ENCODE measurements at regions not wholly inside any gene's neighbourhood (a gene's known extent, or its start where the extent isn't known, plus 50 kb on each side); places are given as distances from the start of the nearest gene placed in this dataset.
"Not testable (repeated sequence)": the region's sequence is repeated elsewhere in the genome, so short reads cannot be mapped to it uniquely, and the experiment has no call there.

- DNase-seq = no peak
Measured at GRCh38 chr12:47610686-47611252, 95.1 kb downstream of the RPAP3 start.

GRCh38 chr12:47609806-47610205, 96.0 kb downstream of the RPAP3 start:
- no peak for DNase-seq

- DNase-seq = not testable (repeated sequence)
Measured at GRCh38 chr12:47608671-47609070, 97.2 kb downstream of the RPAP3 start.

DNA sequence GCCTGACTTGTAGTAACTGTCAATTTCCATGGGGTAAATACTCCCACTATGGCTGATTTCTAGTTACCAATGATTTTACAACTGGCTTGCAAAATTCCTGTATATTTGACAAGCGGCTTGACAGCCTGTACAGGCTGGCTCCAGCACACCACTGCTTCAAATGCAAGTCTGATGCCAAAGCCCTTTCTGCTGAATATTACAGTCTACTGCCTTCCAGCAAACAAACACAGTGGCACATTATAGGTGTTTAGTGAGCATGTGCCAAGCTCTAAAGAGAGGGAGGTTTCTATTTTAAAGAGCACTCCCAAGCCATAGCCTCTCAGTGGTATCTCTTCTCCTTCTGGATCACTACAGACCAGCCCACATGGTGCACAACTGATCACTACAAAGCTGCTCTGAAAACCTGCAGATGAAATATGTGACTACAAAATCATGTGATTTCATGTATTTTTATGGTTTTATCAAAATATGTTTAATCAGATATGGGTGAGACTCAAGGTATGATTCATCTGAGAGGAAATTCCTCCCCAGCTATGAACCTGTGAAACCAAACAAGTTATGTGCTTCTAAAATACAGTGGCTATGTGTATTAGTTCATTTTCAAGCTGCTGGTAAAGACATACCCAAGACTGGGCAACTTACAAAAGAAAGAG, 101.5 kb downstream of the RPAP3 start:
- no peak for DNase-seq

GRCh38 chr12:47602949-47603558, 102.8 kb downstream of the RPAP3 start:
- DNase-seq = no peak

DNA sequence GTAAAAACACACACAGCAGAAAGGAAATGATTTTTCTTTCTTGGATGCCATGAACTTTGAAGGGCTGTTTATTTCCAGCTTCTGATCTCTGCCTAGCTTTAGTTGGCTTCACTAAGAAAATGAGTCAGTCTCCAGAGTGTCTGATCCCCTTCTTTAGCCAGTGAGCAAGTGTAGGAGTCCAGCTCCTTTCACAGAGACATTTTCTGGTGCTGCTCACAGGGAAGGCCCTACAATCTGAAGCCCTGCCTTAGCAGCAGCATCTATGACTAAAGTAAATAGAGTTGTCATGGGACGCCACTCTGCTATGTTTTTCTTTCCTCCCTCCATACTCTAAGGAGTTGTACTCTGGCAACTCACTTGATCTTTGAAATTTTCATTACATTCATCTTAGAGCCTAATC, 103.5 kb downstream of the RPAP3 start:
- no peak for DNase-seq

DNA sequence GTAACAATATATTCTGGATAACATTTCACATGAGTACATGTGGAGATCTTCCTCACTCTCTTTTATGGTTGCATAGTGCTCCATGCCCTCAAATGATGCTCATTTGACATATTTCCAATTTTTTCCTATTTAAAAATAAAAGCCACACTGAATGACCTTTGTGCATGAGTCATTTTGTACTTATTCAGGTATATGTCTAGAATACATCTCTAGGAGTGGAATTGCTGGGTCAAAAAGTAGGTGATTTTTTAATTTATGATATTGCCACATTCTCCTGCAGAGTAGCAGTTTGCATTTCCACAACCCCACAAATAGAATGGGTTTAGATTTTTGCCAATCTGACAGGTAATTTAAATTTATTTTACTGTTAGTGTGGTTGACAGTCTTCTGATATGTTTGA, 104.8 kb downstream of the RPAP3 start:
- DNase-seq = no peak

GRCh38 chr12:47591795-47592194, 114.0 kb downstream of the RPAP3 start:
- no peak for DNase-seq

GRCh38 chr12:47591361-47591791, 114.5 kb downstream of the RPAP3 start:
- DNase-seq = no peak

- no peak for DNase-seq
Measured at GRCh38 chr12:47590771-47591360, 115.0 kb downstream of the RPAP3 start.

DNA sequence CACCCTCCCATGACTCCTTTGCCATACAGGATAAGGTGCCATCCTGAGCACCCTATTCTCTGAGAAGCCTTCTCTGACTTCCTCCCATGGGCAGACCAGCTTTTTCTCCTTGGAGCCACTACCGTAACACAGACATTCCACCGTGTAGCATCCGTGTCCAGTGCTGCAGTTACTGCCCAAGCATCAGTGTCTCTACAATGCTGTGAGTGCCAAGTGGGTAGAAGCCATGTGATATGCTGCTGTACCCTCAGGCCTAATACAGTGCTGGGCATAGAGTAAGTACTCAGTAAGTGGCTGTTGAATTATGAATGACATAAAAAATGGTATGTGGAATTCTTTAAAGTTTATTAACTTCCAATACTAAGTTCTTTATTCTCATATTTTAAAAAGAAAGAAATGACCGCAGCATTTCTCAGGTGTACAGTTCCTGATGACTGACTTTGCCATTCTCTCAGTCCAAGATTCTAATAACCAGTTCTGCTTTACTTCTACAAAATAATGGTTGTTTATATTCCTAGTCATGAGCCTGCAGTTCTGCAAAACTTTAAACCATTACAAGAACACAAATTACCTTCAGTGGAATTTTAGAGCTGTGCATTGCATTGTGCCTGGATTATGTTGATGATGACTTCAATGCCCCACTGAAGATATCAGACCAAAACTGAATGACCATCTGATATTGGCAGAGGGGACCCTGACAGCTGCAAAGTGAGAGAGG, 118.7 kb downstream of the RPAP3 start:
- no peak for DNase-seq

DNA sequence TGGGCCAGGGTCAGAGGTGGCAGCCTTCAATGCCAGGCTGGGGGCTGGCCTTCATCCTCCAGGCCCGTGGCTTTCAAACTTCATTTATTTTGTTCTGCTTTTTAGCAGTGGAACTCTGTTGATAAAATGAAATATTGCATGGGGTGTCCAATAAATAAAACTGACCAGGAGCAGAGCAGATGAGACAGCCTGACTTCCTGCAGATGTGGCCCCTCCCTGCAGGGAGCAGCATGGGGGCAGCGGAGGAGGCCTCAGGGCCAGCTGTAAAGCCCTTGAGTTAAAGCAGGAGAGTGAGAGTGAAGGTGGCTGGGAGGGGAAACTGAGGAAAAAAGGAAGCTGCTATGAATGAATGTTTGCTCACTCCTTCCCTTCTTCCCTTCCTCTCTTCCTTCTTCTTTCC, 120.3 kb downstream of the RPAP3 start:
- DNase-seq = no peak

- DNase-seq = no peak
Measured at GRCh38 chr12:47578836-47579235, 127.0 kb downstream of the RPAP3 start.

DNA sequence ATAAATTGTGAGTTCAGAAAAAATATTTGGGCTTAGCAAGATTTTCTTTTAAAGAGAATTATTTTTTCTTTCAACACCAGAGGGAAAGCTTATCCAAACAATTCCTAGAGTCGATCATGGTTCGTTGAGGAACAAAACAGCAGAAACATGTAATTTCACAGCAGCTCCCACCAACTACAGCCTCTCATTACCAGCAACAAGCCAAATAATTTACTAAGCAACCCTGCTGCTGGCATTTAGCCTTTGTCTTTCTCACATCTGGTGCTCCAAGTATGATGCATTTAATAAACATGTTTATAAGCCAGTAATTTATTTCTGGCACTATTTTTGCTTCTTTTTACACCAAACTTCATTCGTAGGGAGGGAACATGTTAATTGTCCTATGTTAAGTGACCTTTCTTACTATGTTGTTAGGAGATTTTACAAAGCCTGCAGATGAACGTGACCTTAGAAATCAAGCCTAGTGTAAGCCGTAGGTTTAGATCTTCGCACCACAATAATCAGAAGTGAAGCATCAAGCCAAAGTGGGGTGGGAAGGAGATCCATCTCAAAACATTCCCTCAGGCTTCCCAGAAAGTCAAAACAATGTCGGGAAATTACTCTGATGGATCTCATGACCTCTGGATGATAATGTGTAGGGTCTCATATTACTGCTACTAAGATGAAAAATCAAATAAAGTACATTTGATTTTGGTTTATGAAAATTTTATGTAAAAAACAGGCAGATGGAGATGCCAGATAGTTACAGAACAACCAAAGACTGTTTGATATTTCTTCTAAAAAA, 128.4 kb downstream of the RPAP3 start:
- DNase-seq = no peak

DNA sequence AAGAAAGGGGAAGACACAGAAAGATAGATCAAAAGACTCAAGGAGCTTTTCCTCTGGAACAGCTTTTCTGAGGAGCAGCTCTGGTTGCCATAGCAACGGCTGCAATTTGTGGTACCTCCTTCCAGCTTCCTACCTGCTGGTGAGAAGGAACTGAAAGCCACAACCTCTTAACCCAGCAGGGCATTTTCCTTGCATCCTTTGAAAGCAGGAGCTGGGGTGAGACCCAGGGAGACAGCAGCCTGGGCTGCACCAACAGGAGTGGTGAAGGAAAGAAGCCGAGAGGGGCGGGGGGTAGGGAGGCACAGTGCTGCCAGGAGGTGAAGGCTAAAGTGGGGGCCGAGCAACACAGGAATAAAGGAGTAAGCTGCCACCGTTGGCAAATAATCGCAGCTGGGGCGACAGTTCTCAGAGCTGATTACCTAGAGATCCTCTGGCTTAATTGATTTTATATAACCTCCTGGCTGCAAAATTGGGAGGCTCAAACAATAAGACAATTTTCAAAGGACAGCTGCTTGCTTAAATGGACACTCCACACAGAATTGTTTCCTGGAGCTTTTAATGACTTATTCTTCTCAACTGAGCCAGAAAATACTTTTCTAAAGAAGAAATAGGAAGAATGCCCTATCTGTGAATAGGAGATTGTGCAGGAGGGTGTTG, 129.4 kb downstream of the RPAP3 start:
- DNase-seq = no peak

GRCh38 chr12:47574252-47575021, 131.4 kb downstream of the RPAP3 start:
- no peak for DNase-seq

DNA sequence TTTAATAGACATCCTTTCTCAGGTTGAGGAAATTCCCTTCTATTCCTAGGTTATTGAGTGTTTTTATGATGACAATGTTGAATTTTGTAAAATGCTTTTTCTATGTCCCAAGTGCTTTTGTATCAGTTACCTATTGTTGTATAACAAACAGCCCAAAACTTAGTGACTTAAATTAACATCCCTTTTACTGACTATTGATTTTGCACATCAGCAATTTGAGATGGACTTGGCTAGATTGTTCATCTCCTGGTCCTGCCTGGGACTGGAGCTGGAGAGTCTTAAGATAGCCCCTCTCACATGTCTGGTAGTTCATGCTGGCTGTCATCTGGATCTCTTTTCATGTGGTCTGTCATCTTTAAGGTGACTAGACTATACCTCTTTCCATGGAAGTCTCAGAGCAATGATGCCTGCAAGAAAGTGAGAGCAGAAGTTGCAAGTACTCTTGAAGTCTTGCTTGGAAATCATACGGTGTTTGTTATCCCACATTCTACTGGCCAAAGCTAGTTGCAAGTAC, 132.6 kb downstream of the RPAP3 start:
- DNase-seq = no peak

- no peak for DNase-seq
Measured at GRCh38 chr12:47570151-47570550, 135.7 kb downstream of the RPAP3 start.

DNA sequence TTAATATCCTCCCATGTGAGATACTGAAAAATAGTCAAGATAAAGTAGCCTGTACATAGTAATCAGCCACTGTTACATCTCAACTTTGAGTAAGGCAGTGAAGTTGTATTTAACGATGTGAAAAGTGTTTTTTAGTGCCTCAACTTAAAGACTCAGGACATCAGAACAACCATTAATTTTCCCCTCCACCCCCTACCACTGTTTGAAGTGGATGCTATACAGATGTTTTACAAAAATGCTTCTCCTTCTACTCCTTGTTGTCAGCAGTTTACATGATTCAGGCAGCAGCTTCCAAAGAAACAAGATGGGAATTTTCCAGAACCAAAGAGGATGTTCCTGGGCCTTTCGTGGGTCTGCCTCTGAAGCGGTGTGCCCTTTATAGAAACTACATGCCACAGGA, 143.6 kb downstream of the RPAP3 start:
- no peak for DNase-seq

DNA sequence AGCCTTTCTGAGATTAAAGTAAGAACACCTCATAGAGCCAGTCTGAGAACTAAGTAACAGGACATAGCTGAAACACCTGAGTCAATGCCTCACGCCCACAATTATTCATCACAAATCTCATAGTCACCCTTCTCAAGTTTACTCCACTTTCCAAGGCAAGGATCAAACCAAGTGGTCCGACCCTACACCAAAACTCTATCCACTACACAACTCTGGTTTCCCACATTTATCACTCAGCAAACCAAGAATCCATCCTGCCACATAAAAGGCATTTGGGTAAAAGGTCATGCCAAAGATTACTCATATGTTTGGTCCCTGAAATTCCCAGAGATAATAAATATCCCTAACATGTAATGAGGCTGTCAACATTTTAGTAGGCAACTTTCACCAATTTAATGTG, 144.1 kb downstream of the RPAP3 start:
- DNase-seq = no peak

DNA sequence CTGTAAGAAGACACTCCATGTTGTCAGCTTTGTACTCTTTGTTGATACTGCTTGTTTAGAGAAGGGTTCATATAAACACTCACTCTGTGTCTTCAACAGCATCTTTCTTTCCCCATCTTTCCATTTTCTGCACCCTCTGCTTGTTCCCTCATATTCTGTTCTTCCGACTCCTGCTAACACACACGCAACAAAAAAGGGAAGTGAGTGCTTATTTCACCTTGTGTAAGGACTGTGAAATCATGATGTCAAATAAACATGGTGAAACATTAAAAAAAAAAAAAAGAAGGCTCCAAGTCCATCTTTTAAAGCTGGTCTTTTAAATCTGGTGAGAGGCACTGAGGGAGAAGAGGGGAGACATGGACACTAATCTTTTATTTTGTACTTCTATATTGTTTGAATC, 145.4 kb downstream of the RPAP3 start:
- DNase-seq = no peak

Measured in activated CD4-positive, CD25-positive, alpha-beta regulatory T cell (primary cell).